ENCODE measurements at regions not wholly inside any gene's neighbourhood (a gene's known extent, or its start where the extent isn't known, plus 50 kb on each side); places are given as distances from the start of the nearest gene placed in this dataset.

- TF ChIP-seq CTCF (conservative IDR thresholded peaks at IDR 0.05) (no peak), EZH2 (IDR thresholded peaks at IDR 0.05; ENCODE audit: low read depth) (no peak)
Measured at GRCh38 chr10:107364872-107365271, 200.4 kb upstream of the SORCS1 start.

All from PC-9 (cell line).